ENCODE measurements at regions not wholly inside any gene's neighbourhood (a gene's known extent, or its start where the extent isn't known, plus 50 kb on each side); places are given as distances from the start of the nearest gene placed in this dataset.

GRCh38 chr3:109853077-109853731 is 515.9 kb upstream of the DPPA4 start:
- TF ChIP-seq CTCF (IDR thresholded peaks at IDR 0.05; ENCODE audit: poor library complexity) (no peak), EZH2 (IDR thresholded peaks at IDR 0.05; ENCODE audit: borderline replicate concordance) (no peak), EZH2phosphoT487 (IDR thresholded peaks at IDR 0.05; ENCODE audit: low read depth, severe bottlenecking, unreplicated experiment) (no peak)
